ENCODE measurements at regions not wholly inside any gene's neighbourhood (a gene's known extent, or its start where the extent isn't known, plus 50 kb on each side); places are given as distances from the start of the nearest gene placed in this dataset.

- Histone ChIP-seq H2AFZ (ENCODE audit: low read depth, low read length) (no peak overlapping the region), H3K4me1 (ENCODE audit: low read length) (no peaks in the 10 kb centered on the region), H3K4me2 (ENCODE audit: low read length) (no peak overlapping the region), H3K79me2 (ENCODE audit: low read length) (no peaks in the 10 kb centered on the region), H3K27ac (ENCODE audit: low read length) (no peak overlapping the region), H3K4me3 (ENCODE audit: low read length) (no peak overlapping the region), H4K20me1 (ENCODE audit: insufficient read depth, low read length) (no peaks in the 10 kb centered on the region), H3K36me3 (replicated peaks; ENCODE audit: low read depth, low read length) (no peaks in the 10 kb centered on the region), H3K9me3 (ENCODE audit: insufficient read depth, low read length) (no peaks in the 10 kb centered on the region), H3K9ac (ENCODE audit: low read length) (no peak overlapping the region), H3K27me3 (ENCODE audit: low read depth, low read length) (no peaks in the 10 kb centered on the region)
- TF ChIP-seq, protein P1, sequence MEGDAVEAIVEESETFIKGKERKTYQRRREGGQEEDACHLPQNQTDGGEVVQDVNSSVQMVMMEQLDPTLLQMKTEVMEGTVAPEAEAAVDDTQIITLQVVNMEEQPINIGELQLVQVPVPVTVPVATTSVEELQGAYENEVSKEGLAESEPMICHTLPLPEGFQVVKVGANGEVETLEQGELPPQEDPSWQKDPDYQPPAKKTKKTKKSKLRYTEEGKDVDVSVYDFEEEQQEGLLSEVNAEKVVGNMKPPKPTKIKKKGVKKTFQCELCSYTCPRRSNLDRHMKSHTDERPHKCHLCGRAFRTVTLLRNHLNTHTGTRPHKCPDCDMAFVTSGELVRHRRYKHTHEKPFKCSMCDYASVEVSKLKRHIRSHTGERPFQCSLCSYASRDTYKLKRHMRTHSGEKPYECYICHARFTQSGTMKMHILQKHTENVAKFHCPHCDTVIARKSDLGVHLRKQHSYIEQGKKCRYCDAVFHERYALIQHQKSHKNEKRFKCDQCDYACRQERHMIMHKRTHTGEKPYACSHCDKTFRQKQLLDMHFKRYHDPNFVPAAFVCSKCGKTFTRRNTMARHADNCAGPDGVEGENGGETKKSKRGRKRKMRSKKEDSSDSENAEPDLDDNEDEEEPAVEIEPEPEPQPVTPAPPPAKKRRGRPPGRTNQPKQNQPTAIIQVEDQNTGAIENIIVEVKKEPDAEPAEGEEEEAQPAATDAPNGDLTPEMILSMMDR (IDR thresholded peaks at IDR 0.05; ENCODE audit: low read depth, low read length): no peak
- TF ChIP-seq EZH2phosphoT487 (IDR thresholded peaks at IDR 0.05; ENCODE audit: low read depth): no peak
These were observed 777.7 kb downstream of the SLC6A15 start for GRCh38 chr12:84134797-84135366.

DNA sequence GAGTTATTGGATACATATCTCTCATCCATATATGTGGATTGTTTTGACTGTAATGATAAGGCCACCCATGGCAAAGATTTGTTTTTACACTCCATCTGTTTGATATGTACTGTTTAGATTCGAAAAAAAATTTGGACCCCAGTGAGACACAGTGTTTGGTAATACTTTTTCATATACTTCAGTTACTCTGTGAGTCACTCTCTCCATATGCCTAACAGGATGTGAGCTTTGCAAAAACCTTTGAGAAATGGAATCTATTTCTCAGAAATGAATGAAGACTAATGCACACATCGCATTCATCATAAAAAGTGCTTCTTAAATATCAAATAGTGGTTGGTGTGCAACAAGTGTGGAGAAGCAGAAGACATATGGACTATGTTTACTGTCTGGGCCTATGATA, 781.5 kb downstream of the SLC6A15 start:
- H3K79me2 ChIP-seq (ENCODE audit: low read length): no peaks in the 10 kb centered on the region
- no peaks in the 10 kb centered on the region for H3K27me3 ChIP-seq (ENCODE audit: low read depth, low read length)
- no peak for TF ChIP-seq EZH2phosphoT487 (IDR thresholded peaks at IDR 0.05; ENCODE audit: low read depth)
- TF ChIP-seq, protein P1 (IDR thresholded peaks at IDR 0.05; ENCODE audit: low read depth, low read length): no peak
- no peaks in the 10 kb centered on the region for H4K20me1 ChIP-seq (ENCODE audit: insufficient read depth, low read length)
- no peak overlapping the region for H3K9ac ChIP-seq (ENCODE audit: low read length)
- no peak overlapping the region for H2AFZ ChIP-seq (ENCODE audit: low read depth, low read length)
- H3K27ac ChIP-seq (ENCODE audit: low read length): no peak overlapping the region
- H3K4me1 ChIP-seq (ENCODE audit: low read length): no peaks in the 10 kb centered on the region
- no peak overlapping the region for H3K4me2 ChIP-seq (ENCODE audit: low read length)
- no peak overlapping the region for H3K4me3 ChIP-seq (ENCODE audit: low read length)
- no peaks in the 10 kb centered on the region for H3K9me3 ChIP-seq (ENCODE audit: insufficient read depth, low read length)
- H3K36me3 ChIP-seq (replicated peaks; ENCODE audit: low read depth, low read length): no peaks in the 10 kb centered on the region

- no peak overlapping the region for H3K9ac ChIP-seq (ENCODE audit: low read length)
- H2AFZ ChIP-seq (ENCODE audit: low read depth, low read length): no peak overlapping the region
- no peaks in the 10 kb centered on the region for H3K36me3 ChIP-seq (replicated peaks; ENCODE audit: low read depth, low read length)
- no peaks in the 10 kb centered on the region for H3K9me3 ChIP-seq (ENCODE audit: insufficient read depth, low read length)
- no peaks in the 10 kb centered on the region for H3K79me2 ChIP-seq (ENCODE audit: low read length)
- no peak overlapping the region for H3K4me2 ChIP-seq (ENCODE audit: low read length)
- H3K27ac ChIP-seq (ENCODE audit: low read length): no peak overlapping the region
- no peaks in the 10 kb centered on the region for H3K4me1 ChIP-seq (ENCODE audit: low read length)
- no peaks in the 10 kb centered on the region for H3K27me3 ChIP-seq (ENCODE audit: low read depth, low read length)
- no peak for TF ChIP-seq EZH2phosphoT487 (IDR thresholded peaks at IDR 0.05; ENCODE audit: low read depth)
- TF ChIP-seq, protein P1 (IDR thresholded peaks at IDR 0.05; ENCODE audit: low read depth, low read length): no peak
- H4K20me1 ChIP-seq (ENCODE audit: insufficient read depth, low read length): no peaks in the 10 kb centered on the region
- H3K4me3 ChIP-seq (ENCODE audit: low read length): no peak overlapping the region
These were observed 784.2 kb downstream of the SLC6A15 start for GRCh38 chr12:84128117-84128991.

DNA sequence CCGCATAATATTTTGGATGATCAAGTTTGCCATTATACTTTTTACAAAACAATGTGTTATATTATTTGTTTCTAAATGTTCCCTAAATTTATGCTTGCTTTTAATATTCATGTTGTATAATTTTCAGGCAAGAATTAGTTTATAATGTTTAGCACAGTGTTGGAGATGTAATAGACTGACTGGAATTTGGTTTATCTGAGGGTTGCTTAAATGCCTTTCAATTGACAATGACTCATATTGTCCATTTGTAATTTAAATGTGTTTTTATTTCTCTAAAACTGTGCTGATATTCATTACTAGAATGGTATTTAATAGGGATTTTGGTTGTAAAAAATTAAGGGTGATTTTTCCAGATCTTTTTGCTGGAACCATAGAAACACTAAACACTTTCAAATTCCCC, 788.4 kb downstream of the SLC6A15 start:
- no peaks in the 10 kb centered on the region for H3K9me3 ChIP-seq (ENCODE audit: insufficient read depth, low read length)
- H2AFZ ChIP-seq (ENCODE audit: low read depth, low read length): no peak overlapping the region
- no peaks in the 10 kb centered on the region for H3K79me2 ChIP-seq (ENCODE audit: low read length)
- no peak overlapping the region for H3K4me2 ChIP-seq (ENCODE audit: low read length)
- H3K4me1 ChIP-seq (ENCODE audit: low read length): no peaks in the 10 kb centered on the region
- no peak overlapping the region for H3K27ac ChIP-seq (ENCODE audit: low read length)
- H3K4me3 ChIP-seq (ENCODE audit: low read length): no peak overlapping the region
- H4K20me1 ChIP-seq (ENCODE audit: insufficient read depth, low read length): no peaks in the 10 kb centered on the region
- H3K27me3 ChIP-seq (ENCODE audit: low read depth, low read length): no peaks in the 10 kb centered on the region
- no peak overlapping the region for H3K9ac ChIP-seq (ENCODE audit: low read length)
- no peaks in the 10 kb centered on the region for H3K36me3 ChIP-seq (replicated peaks; ENCODE audit: low read depth, low read length)
- no peak for TF ChIP-seq EZH2phosphoT487 (IDR thresholded peaks at IDR 0.05; ENCODE audit: low read depth)
- TF ChIP-seq, protein P1 (IDR thresholded peaks at IDR 0.05; ENCODE audit: low read depth, low read length): no peak
